Esophagus squamous epithelium (tissue), 5 donors: ENCODE measurements at regions not wholly inside any gene's neighbourhood (a gene's known extent, or its start where the extent isn't known, plus 50 kb on each side); places are given as distances from the start of the nearest gene placed in this dataset.

ENCODE experiments used
- DNase-seq: peaks from one replicate; lab custom pipeline; 2025; lab: John Stamatoyannopoulos, UW
- H3K27ac ChIP-seq, 4 donors: fragments of 200-600 bp; sonication (generic); one replicate each; pipeline ENCODE4 v1.5.1; 2016 to 2019; ENCODE audit warnings: mild to moderate bottlenecking in 1 of 4
- H3K27me3 ChIP-seq, 4 donors: fragments of 200-600 bp; sonication (generic); 1 replicate in 3 of 4; 2 replicates in 1 of 4; pipeline versions ENCODE4 v1.5.1 to v1.6.0; 2017 to 2021; ENCODE audit warnings: antibody characterized with exemption in 1 of 4
- H3K36me3 ChIP-seq, 3 donors: fragments of 200-600 bp; sonication (generic); one replicate each; pipeline ENCODE4 v1.5.1; 2016 to 2019
- H3K4me1 ChIP-seq, 3 donors: fragments of 200-600 bp; sonication (generic); one replicate each; pipeline ENCODE4 v1.5.1; 2017 to 2019
- H3K4me3 ChIP-seq, 4 donors: fragments of 200-600 bp; sonication (generic); 1 replicate in 3 of 4; 2 replicates in 1 of 4; pipeline ENCODE4 v1.5.1; 2016 to 2019; ENCODE audit warnings: mild to moderate bottlenecking in 2 of 4, moderate library complexity in 1 of 4
- H3K9me3 ChIP-seq, 3 donors: fragments of 200-600 bp; sonication (generic); one replicate each; pipeline ENCODE4 v1.5.1; 2016 to 2019
- CTCF ChIP-seq, 6 experiments: fragments of 450-650 bp in 4 of 6; fragments of 200-600 bp in 2 of 6; sonication (generic) in 2 of 6; IDR thresholded peaks; one replicate each; pipeline ENCODE4 v1.5.1; 2016 to 2019; ENCODE audit warnings: antibody characterized with exemption in 6 of 6, mild to moderate bottlenecking in 4 of 6, moderate library complexity in 4 of 6
- POLR2A ChIP-seq, 4 donors: fragments of 450-650 bp; IDR thresholded peaks; one replicate each; pipeline ENCODE4 v1.6.1; 2017; ENCODE audit warnings: antibody characterized with exemption in 4 of 4, mild to moderate bottlenecking in 4 of 4, moderate library complexity in 3 of 4
- WGBS, 2 donors: methylation state at CpG; one replicate each; pipeline ENCODE4 v1.1.5; 2018; 5-methylcytosine and 5-hydroxymethylcytosine counted together
- intact Hi-C: fragments of 100-400 bp; cut with DNase I; formaldehyde crosslinking; loops from one replicate; pipeline ENCODE4 v1.15.0; 2022
- donor health status: DM: yes; HTN: yes; CAD: no.

GRCh38 chr3:23696842-23697241 lies 108.9 kb upstream of the UBE2E1 start:
- DNase-seq = no peak
- Histone ChIP-seq H3K27ac (no peak overlapping the region), H3K9me3 (no peaks in the 10 kb centered on the region), H3K36me3 (no peaks in the 10 kb centered on the region), H3K4me3 (no peak overlapping the region), H3K4me1 (no peaks in the 10 kb centered on the region), H3K27me3 (no peaks in the 10 kb centered on the region)
- intact Hi-C loops = no loop called here
- TF ChIP-seq CTCF (IDR thresholded peaks at IDR 0.05) = no peak
- no peak for TF ChIP-seq POLR2A (IDR thresholded peaks at IDR 0.05)
- WGBS, 2 donors = 61 to 86% methylated on average over 2 of the region's 2 CpGs

DNA sequence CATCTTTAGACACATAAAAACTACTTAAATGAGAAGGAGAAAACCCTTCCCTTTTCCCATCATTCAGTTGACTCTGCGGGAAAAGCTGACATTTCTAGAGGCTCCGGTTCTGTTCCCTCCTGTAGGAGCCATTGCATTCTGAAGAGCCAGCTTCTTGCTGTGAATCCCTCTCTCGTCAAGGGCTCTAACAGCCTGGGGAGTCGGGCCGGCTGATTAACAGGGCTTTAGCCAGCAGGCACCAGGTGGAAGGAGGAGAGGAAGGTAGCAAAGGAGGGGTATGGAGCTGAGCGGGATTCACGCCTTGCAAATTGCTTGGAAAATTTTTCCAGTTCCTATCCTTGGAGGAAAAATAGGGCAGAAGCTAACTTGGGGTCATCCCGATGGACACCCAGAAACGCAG lies 108.3 kb upstream of the UBE2E1 start:
- no peak for DNase-seq
- no peaks in the 10 kb centered on the region for H3K9me3 ChIP-seq
- TF ChIP-seq POLR2A (IDR thresholded peaks at IDR 0.05) = no peak
- TF ChIP-seq CTCF (IDR thresholded peaks at IDR 0.05) = no peak
- no peak overlapping the region for H3K27ac ChIP-seq
- intact Hi-C loops = no loop called here
- H3K4me3 ChIP-seq = no peak overlapping the region
- H3K36me3 ChIP-seq = no peaks in the 10 kb centered on the region
- no peaks in the 10 kb centered on the region for H3K27me3 ChIP-seq
- H3K4me1 ChIP-seq = no peaks in the 10 kb centered on the region
- WGBS, 2 donors = 80 to 83% methylated on average over 4 to 6 of the region's 9 CpGs

DNA sequence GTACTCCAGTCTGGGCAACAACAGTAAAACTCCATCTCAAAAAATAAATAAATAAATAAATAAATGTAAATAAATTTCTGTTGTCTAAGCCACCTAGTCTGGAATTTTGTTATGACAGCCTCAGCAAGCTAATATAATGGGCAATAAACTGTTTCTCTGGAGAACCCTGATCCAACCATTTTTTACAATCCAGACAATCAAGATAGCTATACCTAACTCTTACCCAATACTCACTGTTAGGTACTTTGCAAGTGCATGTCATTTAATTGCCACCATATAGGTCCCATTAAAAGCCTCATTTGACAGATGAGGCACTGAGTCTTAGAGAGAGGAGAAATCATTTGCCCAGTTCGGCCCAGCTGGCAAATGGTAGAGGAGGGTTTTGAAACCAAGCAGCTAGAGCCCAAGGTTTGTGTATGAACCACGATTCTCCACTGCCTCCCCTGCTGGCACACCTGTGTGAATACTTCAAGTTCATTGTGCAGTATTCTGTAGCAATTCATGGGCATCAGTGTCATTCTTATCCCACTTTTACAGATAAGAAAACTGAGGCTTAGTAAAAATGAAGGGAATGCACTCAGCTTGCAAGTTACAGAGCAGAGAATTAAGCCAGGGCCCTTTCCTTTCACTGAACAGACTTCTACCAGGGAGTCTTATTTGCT lies 107.0 kb upstream of the UBE2E1 start:
- intact Hi-C loops = no loop called here
- H3K9me3 ChIP-seq = no peaks in the 10 kb centered on the region
- no peaks in the 10 kb centered on the region for H3K36me3 ChIP-seq
- H3K4me1 ChIP-seq = no peaks in the 10 kb centered on the region
- WGBS, 2 donors = 70% methylated on average over 2 of the region's 2 CpGs; no CpG with 5 or more reads in 1 of the 2 donors
- TF ChIP-seq CTCF (IDR thresholded peaks at IDR 0.05) (no peak), POLR2A (IDR thresholded peaks at IDR 0.05) (no peak)
- no peak overlapping the region for H3K27ac ChIP-seq
- no peak overlapping the region for H3K4me3 ChIP-seq
- no peaks in the 10 kb centered on the region for H3K27me3 ChIP-seq
- no peak for DNase-seq

DNA sequence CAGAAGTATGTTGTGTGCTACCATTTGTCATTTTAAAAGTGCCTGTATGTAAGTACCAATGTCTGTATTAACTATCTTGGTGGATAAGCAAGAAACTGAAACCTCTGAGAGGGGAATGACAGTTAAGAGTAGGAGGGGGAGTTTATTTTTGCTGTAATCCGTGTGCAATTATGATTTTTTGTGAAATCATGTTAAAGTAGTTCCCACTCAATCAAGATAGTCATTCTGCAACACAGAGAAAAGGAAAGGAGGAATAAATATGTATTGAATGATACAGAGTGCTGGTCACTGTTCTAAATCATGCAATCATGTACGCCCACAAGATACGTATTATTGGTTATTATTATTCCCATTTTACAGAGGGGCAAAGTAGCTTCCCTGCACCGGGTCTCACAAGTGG lies 105.1 kb upstream of the UBE2E1 start:
- no peaks in the 10 kb centered on the region for H3K36me3 ChIP-seq
- peaks cover 0 to 5% (median 0%) of the 10 kb centered on the region in 3 donors for H3K9me3 ChIP-seq
- no peak for DNase-seq
- H3K4me1 ChIP-seq = no peaks in the 10 kb centered on the region
- no peak overlapping the region for H3K27ac ChIP-seq
- H3K4me3 ChIP-seq = no peak overlapping the region
- WGBS, 2 donors = 71 to 72% methylated on average over 4 of the region's 4 CpGs
- intact Hi-C loops = no loop called here
- TF ChIP-seq CTCF (IDR thresholded peaks at IDR 0.05) (no peak), POLR2A (IDR thresholded peaks at IDR 0.05) (no peak)
- H3K27me3 ChIP-seq = no peaks in the 10 kb centered on the region

- WGBS, 2 donors = 56 to 57% methylated on average over 9 of the region's 9 CpGs
- intact Hi-C loops = no loop called here
- no peak for DNase-seq
These were observed 103.8 kb upstream of the UBE2E1 start for GRCh38 chr3:23701716-23702597.

More at GRCh38 chr3:23701716-23702597, 103.8 kb upstream of the UBE2E1 start:
- no peaks in the 10 kb centered on the region for H3K27me3 ChIP-seq
- H3K9me3 ChIP-seq = peaks cover 0 to 6% (median 0%) of the 10 kb centered on the region in 3 donors
- H3K4me3 ChIP-seq = no peak overlapping the region
- no peaks in the 10 kb centered on the region for H3K36me3 ChIP-seq
- H3K4me1 ChIP-seq = no peaks in the 10 kb centered on the region
- no peak overlapping the region for H3K27ac ChIP-seq
- no peak for TF ChIP-seq CTCF (IDR thresholded peaks at IDR 0.05)
- TF ChIP-seq POLR2A (IDR thresholded peaks at IDR 0.05) = no peak
